ENCODE measurements at regions not wholly inside any gene's neighbourhood (a gene's known extent, or its start where the extent isn't known, plus 50 kb on each side); places are given as distances from the start of the nearest gene placed in this dataset.
A peak's percentile ranks its signal among the peaks of the same experiment; 100 is the strongest.

DNA sequence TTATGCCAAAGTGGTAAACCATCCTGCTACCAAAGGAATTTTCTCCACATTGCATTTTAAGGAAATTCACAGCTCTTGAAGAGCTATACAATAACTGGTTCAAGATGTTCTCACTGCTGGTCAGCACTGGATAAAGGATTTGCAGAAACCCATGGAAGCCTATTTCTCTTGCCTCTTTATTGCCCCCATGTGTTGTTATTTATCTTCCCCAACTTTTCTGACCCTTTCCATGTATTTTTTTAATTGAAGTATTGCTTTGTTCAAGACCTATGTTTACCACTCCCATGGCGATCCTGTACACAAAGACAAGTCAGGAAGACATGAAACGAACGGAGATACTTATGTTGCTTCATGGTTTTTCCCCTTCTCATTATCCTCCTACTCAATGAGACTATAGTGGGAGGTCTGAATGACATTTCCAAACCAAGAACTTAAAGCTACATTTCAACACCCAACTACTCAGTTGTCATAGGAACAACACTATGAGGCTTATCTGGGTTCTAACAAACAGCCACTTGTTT, 566.4 kb upstream of the DIPK2B start:
- no peak for DNase-seq

DNA sequence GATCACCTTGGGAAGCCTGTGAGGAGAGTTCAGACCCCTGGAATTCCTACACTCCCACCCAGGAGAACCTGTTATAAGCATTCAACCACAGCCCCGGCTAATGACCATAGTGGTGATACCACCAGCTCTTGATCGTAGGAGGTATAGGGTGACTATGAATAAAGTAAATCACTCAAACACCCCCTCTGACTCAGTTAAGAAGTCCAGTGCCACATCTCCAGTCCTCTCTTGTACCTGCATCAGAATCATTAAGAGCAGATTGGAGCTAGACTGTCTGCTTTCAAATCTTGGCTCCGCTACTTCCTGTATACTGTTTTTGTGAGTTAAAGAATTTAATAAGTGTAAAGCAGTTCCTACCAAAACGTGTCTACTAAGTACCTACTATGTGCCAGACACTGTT, 565.1 kb upstream of the DIPK2B start:
- DNase-seq = no peak

DNA sequence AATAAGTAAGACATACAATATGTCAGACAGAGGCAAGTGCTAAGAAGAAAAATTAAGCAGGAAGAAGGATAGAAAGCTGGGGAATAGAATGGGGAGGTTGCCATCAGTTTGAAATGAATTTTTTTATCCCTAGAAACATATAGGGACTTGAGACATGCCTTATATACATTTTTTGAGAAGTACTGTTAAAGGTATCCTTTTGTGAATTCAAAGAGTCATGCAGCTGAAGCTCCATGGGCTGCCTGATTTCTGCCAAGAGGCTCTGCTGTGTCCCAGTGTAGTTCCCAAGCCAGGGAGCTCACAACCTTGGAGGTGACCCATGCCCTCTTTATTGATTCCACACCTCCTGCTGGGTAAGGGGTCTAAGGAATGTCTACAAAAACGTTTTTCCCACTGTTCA, 564.6 kb upstream of the DIPK2B start:
- no peak for DNase-seq

DNA sequence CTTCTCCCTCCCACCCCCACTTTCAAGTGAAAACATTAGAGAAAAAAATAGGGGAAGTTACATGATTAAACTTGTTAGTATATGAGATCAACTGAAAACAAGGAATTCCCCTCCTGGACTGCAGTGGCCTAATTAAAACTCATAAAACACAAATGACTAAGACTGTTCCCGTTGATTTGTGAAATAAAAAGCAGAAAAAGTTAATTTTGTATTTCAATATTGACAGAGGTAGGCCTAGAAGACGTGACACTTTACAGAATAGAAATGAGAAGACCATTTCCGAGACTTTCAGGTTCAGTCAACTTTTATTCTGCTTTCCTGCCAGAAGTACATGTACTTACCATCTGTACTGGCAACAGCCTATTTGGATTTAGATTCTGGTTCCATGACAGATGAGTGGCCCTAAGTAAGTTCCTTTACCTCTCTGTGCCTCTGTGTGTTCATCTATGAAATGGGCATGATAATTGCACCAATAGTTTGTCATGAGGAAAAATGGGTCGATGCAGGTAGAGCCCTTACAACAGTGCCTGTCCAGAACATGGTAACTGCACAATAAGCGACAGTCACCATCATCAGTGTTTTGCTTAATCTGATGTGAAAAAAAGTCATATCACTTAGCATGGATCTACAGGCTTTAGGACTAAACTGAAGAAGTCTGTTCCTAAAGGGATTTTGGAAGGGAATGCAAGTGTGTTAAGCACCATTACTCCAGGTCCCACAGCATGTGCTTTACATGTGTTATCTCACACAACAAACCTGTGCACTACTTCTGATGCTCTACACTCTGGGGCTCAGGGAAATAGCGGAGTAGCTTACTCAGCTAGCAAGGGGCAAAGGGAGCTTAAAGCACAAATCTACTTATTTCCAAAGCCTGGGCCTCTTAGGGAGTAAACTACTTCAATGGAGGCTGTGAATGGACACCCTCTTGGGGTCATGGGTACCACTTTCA, 562.3 kb upstream of the DIPK2B start:
- DNase-seq = no peak

DNA sequence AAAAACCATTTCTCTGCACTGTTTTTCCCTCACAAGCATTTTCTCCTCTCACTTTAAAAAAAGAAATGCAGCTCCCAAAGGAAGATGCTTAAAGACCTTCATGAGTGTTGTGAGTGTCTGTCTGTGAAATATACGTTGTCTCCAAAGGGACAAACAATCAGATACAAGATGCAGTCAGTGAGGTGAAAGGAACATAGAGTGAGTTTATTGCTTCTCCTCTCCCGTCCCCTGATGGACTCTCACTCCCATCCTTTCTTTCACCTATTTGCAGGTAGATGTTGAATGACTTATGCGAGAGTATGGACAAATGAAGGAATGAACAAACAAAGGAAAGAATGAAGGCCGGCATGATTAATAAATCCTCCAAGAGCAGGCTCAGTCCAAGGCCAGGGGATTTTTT, 561.2 kb upstream of the DIPK2B start:
- no peak for DNase-seq

DNA sequence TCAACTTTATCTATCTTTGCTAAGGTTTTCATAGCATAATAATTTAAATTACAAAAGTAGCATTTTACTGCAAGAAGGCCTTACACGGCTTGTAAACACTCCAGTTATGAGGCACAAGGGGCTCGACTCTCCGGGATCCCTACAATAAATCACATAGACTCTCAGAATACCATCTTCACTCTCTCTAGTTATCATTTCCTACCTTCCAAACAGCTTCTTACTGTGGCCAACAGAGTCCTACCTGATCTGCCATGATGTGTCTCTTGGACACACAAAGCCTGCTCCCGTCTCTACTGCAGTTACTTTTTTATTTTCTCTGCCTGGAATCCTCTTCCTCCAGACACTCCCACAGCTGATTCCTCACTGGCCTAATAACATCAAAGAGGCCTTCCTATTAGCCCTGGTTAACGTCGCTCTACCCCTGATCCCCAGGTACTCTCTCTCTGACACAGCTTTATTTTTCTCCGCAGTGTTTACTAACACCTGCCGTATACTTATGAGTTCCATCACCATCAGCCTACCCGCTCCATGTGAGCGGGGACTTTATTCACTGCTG, 559.6 kb upstream of the DIPK2B start:
- no peak for DNase-seq

DNA sequence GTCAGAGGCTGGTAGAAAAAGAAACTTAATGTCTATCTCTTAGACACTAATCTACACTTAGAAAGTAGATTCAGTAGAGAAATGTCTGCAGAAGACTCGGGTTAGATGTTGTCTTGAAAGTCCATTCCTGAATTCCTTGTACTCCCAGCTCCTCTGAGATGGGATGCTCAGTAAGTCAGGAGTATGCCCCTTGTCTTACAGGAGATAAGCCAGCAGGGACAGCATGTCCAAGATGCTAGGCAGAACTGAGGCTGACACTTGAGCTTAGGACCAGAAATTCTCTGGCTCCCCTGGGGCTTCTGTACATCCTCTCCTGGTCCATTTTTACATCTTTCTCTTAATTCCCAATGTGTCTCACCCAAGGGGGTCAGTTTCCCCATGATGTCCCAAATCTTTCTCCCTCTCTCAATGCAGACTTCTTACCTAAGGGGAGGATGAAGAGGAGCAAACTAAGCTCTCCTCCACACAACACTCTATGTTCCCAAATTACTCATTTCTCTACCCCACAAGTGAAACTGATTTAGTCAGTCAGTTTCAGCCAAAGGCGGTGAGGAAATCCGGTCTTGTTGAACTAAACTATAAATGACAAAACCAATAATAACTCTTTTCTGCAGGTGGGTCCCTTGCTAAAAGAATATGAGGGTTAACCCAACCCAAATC, 558.2 kb upstream of the DIPK2B start:
- DNase-seq = peak; percentile 30

DNA sequence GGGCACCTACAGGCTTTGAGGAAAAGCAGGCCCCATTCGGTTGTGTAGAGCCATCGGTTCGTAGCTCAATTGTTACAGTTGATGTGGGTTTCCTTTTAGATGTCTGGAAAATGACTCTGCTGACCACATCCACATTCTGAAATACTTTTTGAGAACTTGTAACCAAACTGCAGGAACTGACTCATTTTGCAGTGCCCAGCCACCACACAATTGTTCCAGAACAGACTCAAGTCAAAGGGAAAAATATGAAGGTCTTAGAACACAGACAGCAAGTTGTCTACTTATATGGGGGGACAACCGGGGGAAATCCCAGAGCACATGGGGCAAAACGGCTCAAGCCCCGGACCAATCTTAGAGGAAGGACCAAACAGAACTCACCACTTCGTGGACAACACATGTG, 557.6 kb upstream of the DIPK2B start:
- DNase-seq = peak; percentile 59

DNA sequence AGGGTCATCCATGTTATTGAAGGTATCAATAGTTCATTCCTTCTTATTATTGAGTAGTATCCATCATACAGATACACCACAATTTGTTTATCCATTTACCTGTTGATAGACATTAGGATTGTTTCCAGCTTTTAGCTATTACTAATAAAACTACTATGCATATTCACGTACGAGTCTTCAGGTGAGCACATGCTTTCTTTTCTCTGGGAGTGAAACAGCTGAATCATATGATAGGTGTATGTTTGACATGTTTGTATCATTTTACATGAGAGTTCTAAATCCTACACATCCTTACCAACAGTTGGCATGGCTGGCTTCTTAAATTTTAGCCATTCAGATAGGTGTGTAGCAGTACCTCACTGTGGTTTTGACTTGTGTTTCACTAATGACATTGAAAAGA, 556.6 kb upstream of the DIPK2B start:
- no peak for DNase-seq

DNA sequence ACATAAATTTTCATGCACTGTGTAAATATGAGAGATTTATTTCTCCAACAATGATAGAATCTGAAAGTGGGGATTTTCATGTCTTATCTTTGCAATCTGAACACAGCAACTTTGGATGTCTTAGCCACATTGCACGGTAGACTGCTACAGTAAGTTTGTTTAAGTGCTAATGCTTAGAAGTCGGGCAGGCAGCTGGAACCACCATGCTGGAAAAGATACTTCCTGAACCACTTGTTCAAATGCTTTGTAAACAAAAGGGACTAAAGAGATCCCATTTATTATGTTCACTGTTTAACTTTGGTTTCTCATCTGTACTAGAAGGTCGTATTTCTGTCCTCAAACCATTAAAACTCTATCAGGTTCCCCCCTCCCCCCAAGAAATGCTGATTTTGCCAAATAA, 555.9 kb upstream of the DIPK2B start:
- no peak for DNase-seq

DNA sequence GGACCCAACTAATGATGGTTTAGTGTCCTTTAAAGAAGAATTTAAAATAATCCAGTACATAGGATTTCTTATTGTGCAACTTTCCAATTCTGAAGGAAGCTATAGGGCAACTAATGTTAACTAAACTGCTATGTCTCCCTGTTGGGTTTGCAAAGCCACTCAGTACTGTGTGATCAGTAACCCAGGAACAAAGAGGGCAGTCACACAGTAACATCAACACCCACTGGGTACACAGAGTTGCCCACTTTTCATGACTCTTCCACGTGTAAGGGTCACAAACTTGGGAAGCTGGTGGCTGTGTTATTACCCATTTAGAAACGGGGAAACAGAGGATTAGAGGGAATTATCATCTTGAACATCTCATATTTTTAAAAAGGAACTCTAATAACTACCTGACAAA, 555.0 kb upstream of the DIPK2B start:
- DNase-seq = no peak

DNA sequence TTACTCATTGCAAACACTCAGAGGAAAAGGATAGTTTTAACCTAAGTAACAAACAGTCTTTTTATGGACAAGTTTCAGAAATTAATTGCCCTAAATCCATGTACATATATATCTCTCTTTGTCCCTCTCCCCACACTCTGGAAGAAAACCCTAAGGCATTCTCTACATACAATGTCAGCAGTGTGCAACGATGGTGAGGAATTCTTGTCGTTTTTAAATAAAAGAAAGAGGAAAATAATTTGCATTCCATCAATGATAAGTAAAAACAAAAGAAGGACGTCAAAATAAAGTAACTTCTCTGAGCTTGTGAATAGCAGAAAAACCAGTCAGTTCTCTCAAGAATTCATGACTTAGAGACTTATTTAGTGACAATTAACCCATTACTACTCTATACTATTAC, 550.5 kb upstream of the DIPK2B start:
- no peak for DNase-seq

DNA sequence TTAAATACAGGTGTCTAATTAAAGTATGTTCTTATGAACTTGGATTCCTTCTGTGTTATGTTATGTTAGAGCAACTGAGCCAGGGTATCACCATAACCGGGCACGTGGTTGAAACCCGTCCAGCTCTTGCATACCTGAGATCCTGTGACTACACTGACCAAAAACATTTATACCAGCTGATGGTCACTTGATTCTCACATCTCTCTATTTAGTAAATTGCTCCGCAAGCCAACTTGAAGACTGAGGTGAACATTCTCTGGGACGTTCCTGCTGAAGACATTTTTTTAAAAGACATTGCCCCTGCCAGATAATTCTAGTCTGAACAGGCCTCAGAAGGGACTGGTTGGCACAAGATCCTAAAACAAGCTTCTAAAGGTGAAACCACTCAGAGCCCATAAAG, 550.0 kb upstream of the DIPK2B start:
- no peak for DNase-seq

DNA sequence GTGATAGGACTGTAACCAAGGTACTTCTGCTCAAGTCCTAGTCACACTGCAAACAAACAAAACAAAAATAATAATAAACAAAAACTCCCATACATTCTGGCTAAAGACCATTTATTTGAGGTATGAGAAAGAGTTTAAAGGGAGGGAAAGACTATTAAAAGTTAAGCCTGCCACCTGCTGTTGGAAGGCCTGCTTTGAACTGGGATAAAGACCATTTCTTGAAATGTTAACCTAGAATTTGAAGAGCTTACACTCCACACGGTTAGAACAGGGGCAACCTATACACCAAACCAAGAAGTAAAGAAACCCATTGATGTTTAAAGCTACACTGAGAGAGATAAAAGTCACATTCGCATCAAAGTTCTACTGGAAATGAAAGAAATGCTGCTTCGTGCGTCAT, 548.7 kb upstream of the DIPK2B start:
- DNase-seq = no peak

DNA sequence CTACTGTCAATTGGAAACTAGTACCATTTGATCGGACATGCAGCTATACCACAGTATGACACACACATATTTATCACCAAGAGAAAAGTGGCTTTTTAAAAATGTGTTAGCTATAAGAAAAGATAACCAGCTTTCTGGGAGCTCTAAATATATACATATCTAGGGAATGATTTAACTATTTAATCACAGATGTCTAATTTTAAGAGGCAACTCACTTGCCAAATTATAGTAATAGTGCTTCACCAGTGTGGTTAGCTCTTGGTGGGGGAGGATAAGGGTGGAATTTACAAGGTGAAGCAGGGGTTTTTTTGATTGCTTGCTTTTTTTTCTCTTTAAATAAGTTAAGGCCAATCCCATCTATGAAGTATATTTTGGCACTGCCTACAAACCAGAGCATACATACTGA, 547.7 kb upstream of the DIPK2B start:
- DNase-seq = no peak

DNA sequence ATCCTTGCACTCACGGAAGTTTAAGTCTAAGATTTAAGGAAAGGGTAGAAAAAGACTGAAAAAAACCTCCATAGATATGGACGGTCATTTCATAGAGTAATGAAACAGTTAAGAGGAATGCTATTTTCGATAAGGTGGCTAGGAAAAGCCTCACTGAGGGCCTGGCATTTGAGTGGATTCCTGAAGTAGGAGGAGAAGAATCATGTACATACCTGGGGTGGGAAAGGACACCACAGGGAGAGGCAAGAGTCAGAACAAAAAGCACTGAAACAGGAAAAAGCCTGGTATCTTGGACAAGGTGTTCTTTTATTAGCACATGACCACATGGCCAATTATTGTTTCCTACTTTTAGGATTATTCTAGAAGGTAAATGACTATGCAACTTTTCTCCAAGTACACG, 547.2 kb upstream of the DIPK2B start:
- DNase-seq = no peak

DNA sequence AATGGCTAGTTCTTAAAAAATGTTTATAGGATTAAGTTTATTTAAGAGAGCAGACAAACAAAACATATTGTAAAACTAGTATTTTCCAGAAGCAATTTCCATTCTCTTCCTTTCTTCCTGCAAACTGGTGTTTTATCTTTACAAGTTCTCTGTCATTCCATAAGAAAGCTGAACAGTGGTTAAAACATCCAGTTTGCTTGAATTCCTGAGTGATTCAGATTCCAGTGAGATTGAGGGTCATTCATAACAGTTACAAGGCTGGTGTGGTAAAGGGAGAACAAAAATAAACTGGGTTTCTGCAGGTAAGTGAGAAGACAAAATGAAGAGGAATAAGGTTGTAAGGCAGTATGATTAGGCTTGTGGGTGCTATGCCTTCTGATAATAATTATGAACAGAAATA, 544.8 kb upstream of the DIPK2B start:
- no peak for DNase-seq

DNA sequence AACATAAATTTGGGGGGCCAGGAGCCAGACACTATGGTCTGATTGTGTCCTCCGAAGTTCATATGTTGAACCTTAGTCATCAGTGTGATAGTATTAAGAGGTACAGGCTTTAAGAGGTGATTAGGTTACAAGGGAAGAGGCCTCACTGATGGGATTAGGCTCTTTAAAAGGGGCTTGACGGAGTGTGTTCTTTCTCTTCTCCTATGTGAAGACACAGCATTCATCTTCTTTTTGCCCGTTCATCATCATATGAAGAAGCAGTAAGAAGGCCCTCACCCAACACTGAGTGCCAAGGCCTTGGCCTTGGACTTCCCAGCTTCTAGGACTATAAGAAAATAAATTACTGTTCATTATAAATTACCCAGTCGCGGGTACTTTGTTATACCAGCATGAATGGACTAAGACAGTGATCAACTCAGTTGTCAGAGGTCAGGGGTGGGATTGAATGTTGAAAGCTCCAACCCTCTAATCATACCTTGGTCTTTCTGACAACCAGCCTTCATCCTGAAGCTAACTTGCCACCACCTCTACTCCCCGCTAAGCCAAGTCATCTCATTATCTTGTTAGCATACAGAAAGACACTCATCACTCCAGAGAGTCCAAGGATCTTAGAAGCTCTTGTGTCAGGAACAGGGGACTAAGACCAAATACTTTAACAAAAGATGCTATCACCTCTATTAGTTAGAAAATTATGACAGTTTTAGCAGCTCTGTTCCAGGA, 543.4 kb upstream of the DIPK2B start:
- no peak for DNase-seq

DNA sequence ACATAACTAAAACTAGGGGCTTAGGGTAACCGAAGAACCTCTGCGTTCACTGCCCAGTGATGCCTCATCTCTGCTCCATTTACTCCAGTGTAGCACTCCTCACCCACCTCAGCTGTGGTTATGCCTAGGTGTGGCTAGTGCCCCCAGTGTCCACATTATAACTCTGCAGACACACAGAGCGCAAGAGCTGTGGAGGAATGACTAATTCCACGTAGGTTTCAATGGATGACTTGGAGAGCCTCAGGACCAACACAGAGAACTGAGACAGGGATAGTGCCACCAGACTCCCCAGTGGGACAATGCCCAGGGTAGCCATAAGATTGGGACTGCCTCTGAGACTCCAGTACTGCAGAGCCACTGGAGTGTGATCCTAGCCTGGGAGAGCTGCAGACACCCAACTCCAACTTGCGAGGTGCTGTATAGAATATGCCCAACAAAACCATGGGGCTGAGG, 542.4 kb upstream of the DIPK2B start:
- DNase-seq = no peak

DNA sequence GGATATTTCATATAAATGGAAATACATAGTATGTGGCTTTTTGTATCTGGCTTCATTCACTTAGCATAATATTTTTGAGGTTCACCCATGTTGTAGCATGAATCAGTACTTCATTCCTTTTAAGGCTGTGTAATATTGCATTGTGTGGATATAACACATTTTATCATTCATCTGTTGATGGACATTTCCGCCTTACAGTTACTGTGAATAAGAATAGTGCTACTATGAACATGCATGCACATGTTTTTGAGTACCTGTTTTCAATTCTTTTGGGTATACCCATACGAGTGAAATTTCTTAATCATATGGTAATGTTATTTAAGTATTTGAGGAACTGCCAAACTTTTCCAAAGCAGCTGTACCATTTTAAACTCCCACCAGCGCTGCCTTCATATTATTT, 539.6 kb upstream of the DIPK2B start:
- DNase-seq = no peak

DNA sequence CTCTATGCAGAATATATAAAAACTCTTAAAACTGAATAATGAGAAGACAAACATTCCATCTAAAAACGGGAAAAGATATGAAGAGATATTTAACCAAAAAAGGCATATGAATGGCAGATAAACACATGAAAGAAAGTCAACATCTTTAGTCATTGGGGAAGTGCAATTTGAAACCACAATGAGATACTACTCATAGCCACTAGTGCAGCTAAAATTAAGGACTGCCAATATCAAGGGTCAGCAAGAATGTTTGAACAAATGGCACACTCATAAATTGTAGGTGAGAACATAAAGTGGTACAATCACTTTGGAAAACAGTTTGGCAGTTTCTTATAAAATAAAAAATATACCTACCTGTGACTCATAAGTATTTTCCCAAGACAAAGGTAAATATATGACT, 534.9 kb upstream of the DIPK2B start:
- DNase-seq = no peak

DNA sequence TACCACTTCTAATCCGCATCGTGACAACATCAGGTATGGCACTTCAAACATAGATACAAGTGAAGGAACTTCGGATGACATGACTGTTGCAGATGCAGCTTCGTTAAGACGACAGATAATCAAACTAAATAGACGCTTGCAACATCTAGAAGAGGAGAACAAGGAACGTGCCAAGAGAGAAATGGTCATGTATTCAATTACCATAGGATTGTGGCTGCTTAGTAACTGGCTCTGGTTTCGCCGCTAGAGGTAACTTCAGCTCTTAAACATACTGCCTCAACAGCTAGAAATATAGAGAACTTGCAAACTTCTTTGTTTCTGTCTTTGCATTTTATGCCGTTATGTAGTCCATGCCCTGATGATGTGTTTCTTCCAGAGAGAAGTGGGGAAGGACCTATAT, 530.8 kb upstream of the DIPK2B start:
- DNase-seq = no peak

DNA sequence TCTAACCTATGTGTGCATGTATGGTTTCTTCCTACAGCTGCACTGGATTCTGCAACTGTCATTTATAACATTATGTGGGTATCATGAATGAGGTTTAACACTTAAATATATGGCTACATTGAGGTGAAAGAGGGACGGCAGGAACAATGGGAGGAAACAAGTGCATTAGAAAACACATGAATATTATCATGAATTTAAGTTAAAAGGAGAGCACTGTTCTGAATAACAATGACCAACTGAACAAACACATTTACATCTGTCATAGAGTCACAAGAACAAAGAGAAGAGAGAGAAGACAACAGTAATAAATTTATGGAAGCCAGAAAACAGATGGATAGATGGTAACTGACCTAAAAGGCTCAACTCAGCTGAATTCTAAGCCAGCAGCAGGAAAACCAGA, 527.1 kb upstream of the DIPK2B start:
- DNase-seq = no peak

Data from CD4-positive, alpha-beta T cell treated with Interleukin-15 for 1 hour (primary cell).